ENCODE measurements at regions not wholly inside any gene's neighbourhood (a gene's known extent, or its start where the extent isn't known, plus 50 kb on each side); places are given as distances from the start of the nearest gene placed in this dataset.

GRCh38 chr4:163991298-163991865 lies 496.9 kb downstream of the TMA16 start:
- WGBS: 54% methylated on average over 3 of the region's 3 CpGs
- TF ChIP-seq NR2F2 (IDR thresholded peaks at IDR 0.05) (no peak), HNF4G (IDR thresholded peaks at IDR 0.05) (no peak), GABPA (IDR thresholded peaks at IDR 0.05 in 1 of 2, conservative IDR thresholded peaks at IDR 0.05 in 1 of 2) (no peak), ZBTB33 (IDR thresholded peaks at IDR 0.05) (no peak), REST (IDR thresholded peaks at IDR 0.05) (no peak)

GRCh38 chr4:164009435-164009834 lies 514.9 kb downstream of the TMA16 start:
- Histone ChIP-seq H3K27me3 (ENCODE audit: control insufficient read depth in 4 of 4, insufficient read depth in 4 of 4, low read length in 3 of 4) (no peaks in the 10 kb centered on the region), H3K9ac (ENCODE audit: low read depth in 1 of 2, low read length in 2 of 2) (no peak overlapping the region), H3K27ac (ENCODE audit: low read depth in 1 of 2, low read length in 2 of 2) (no peak overlapping the region), H3K4me1 (ENCODE audit: control insufficient read depth in 4 of 4, insufficient read depth in 4 of 4, low read length in 3 of 4) (no peaks in the 10 kb centered on the region), H3K9me3 (ENCODE audit: control insufficient read depth in 4 of 4, low read length in 3 of 4) (no peaks in the 10 kb centered on the region), H3K4me3 (ENCODE audit: low read depth in 1 of 3, low read length in 3 of 3) (no peak overlapping the region), H3K36me3 (ENCODE audit: control insufficient read depth in 4 of 4, insufficient read depth in 3 of 4, low read depth in 1 of 4, low read length in 3 of 4) (no peaks in the 10 kb centered on the region)
- 61% methylated on average over 1 of the region's 1 CpG for WGBS
- TF ChIP-seq TAF1 (conservative IDR thresholded peaks at IDR 0.05) (no peak), MAX (IDR thresholded peaks at IDR 0.05) (no peak), EGR1 (IDR thresholded peaks at IDR 0.05; ENCODE audit: low read depth in 2 of 2) (no peak), FOXA1 (IDR thresholded peaks at IDR 0.05) (no peak), JUND (IDR thresholded peaks at IDR 0.05) (no peak), ATF3 (IDR thresholded peaks at IDR 0.05) (no peak), HNF4G (IDR thresholded peaks at IDR 0.05) (no peak), FOXA2 (IDR thresholded peaks at IDR 0.05) (no peak), HNF4A (conservative IDR thresholded peaks at IDR 0.05) (no peak), NR2F2 (IDR thresholded peaks at IDR 0.05) (no peak), RAD21 (IDR thresholded peaks at IDR 0.05) (no peak), RXRA (IDR thresholded peaks at IDR 0.05) (no peak), ZBTB33 (IDR thresholded peaks at IDR 0.05) (no peak), YY1 (IDR thresholded peaks at IDR 0.05) (no peak), REST (IDR thresholded peaks at IDR 0.05) (no peak), CTCF (IDR thresholded peaks at IDR 0.05; ENCODE audit: low read depth, low read length, missing input control) (no peak), SP1 (IDR thresholded peaks at IDR 0.05) (no peak), GABPA (IDR thresholded peaks at IDR 0.05 in 1 of 2, conservative IDR thresholded peaks at IDR 0.05 in 1 of 2) (no peak)
- DNase-seq (ENCODE audit: low spot score): no peak

More at GRCh38 chr4:163991298-163991865, 496.9 kb downstream of the TMA16 start:
- Histone ChIP-seq H3K9ac (ENCODE audit: low read depth in 1 of 2, low read length in 2 of 2) (no peak overlapping the region), H3K36me3 (ENCODE audit: control insufficient read depth in 4 of 4, insufficient read depth in 3 of 4, low read depth in 1 of 4, low read length in 3 of 4) (no peaks in the 10 kb centered on the region), H3K4me3 (ENCODE audit: low read depth in 1 of 3, low read length in 3 of 3) (no peak overlapping the region), H3K9me3 (ENCODE audit: control insufficient read depth in 4 of 4, low read length in 3 of 4) (no peaks in the 10 kb centered on the region), H3K27ac (ENCODE audit: low read depth in 1 of 2, low read length in 2 of 2) (no peak overlapping the region), H3K4me1 (ENCODE audit: control insufficient read depth in 4 of 4, insufficient read depth in 4 of 4, low read length in 3 of 4) (no peaks in the 10 kb centered on the region), H3K27me3 (ENCODE audit: control insufficient read depth in 4 of 4, insufficient read depth in 4 of 4, low read length in 3 of 4) (no peaks in the 10 kb centered on the region)
- DNase-seq (ENCODE audit: low spot score): no peak

Data from liver (tissue), 8 donors.